Gastroesophageal sphincter (tissue), 4 donors: ENCODE measurements at regions not wholly inside any gene's neighbourhood (a gene's known extent, or its start where the extent isn't known, plus 50 kb on each side); places are given as distances from the start of the nearest gene placed in this dataset.

Experiments used
- ATAC-seq: fragments of 150-250 bp; one replicate; pipeline ENCODE4 v1.9.1; 2016; ENCODE audit warnings: mild to moderate bottlenecking, moderate library complexity
- H3K27ac ChIP-seq, 4 donors: fragments of 200-600 bp; sonication (generic) in 3 of 4; 1 replicate in 3 of 4; 2 replicates in 1 of 4; pipeline ENCODE4 v1.5.1; 2016 to 2019
- H3K27me3 ChIP-seq: fragments of 200-600 bp; sonication (generic); one replicate; pipeline ENCODE4 v1.5.1; 2019
- H3K36me3 ChIP-seq, 2 donors: fragments of 200-600 bp; sonication (generic); one replicate each; pipeline ENCODE4 v1.5.1; 2019; ENCODE audit warnings: control low read depth in 1 of 2
- H3K4me1 ChIP-seq, 3 donors: fragments of 200-600 bp; sonication (generic); 1 replicate in 2 of 3; 2 replicates in 1 of 3; pipeline ENCODE4 v1.5.1; 2016 to 2019; ENCODE audit warnings: control low read depth in 2 of 3
- H3K4me3 ChIP-seq, 2 donors: fragments of 200-600 bp; sonication (generic); one replicate each; pipeline ENCODE4 v1.5.1; 2019; ENCODE audit warnings: mild to moderate bottlenecking in 1 of 2, moderate library complexity in 1 of 2
- H3K9me3 ChIP-seq, 3 donors: fragments of 200-600 bp; sonication (generic); one replicate each; pipeline ENCODE4 v1.5.1; 2017 to 2019; ENCODE audit warnings: control low read depth in 2 of 3
- CTCF ChIP-seq, 4 experiments: fragments of 200-600 bp in 2 of 4; fragments of 450-650 bp in 2 of 4; sonication (generic) in 1 of 4; IDR thresholded peaks; one replicate each; pipeline ENCODE4 v1.5.1; 2017 to 2019; ENCODE audit warnings: antibody characterized with exemption in 4 of 4, mild to moderate bottlenecking in 2 of 4, moderate library complexity in 2 of 4
- EP300 ChIP-seq: sonication (generic); formaldehyde crosslinking; IDR thresholded peaks from one replicate; pipeline ENCODE4 v1.6.1; 2017; ENCODE audit warnings: antibody characterized with exemption, mild to moderate bottlenecking
- POLR2A ChIP-seq, 2 donors: fragments of 450-650 bp; IDR thresholded peaks; one replicate each; pipeline ENCODE4 v1.6.1; 2017; ENCODE audit warnings: antibody characterized with exemption in 2 of 2, mild to moderate bottlenecking in 2 of 2, moderate library complexity in 1 of 2
- POLR2AphosphoS5 ChIP-seq: sonication (generic); formaldehyde crosslinking; IDR thresholded peaks from one replicate; pipeline ENCODE4 v1.6.1; 2017; ENCODE audit warnings: antibody characterized with exemption
- WGBS, 2 donors: methylation state at CpG; one replicate each; pipeline ENCODE4 v1.1.5; 2018; ENCODE audit warnings: low coverage in 1 of 2; 5-methylcytosine and 5-hydroxymethylcytosine counted together

DNA sequence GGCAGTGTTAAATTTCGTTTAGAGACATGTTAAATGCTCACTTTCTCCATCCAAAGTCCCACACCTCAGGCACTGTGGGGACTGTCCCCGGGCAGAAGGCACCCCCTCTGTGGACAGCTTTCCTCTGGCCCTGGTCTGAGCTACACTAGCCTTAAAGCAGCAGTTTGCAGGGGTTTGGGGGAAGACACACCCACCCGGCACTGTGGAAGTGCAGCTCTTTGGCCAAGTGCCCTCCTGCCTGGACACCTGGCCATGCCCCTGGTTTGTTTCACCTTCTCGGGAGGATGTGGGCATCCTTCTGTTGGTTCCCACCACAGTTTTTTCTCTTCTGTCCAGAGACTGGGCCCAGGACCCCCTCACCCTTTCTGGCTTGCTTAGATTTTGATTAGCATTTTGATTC lies 1254.7 kb downstream of the BRD1 start:
- Histone ChIP-seq H3K27me3 (peaks cover 54% of the 10 kb centered on the region), H3K36me3 (no peaks in the 10 kb centered on the region), H3K27ac (no peak overlapping the region), H3K4me1 (peaks cover 0 to 15% (median 0%) of the 10 kb centered on the region in 3 donors), H3K4me3 (no peak overlapping the region), H3K9me3 (peaks cover 0 to 30% (median 0%) of the 10 kb centered on the region in 3 donors)
- 75 to 78% methylated on average over 2 to 4 of the region's 4 CpGs for WGBS, 2 donors
- TF ChIP-seq CTCF (IDR thresholded peaks at IDR 0.05): no peak
- no peak for TF ChIP-seq POLR2AphosphoS5
- TF ChIP-seq EP300: no peak
- no peak for TF ChIP-seq POLR2A (IDR thresholded peaks at IDR 0.05)
- no peak for ATAC-seq

- WGBS, 2 donors: 82 to 100% methylated on average over 1 of the region's 2 CpGs
- no peaks in the 10 kb centered on the region for H3K36me3 ChIP-seq
- H3K27me3 ChIP-seq: peaks cover 44% of the 10 kb centered on the region
- ATAC-seq: no peak
- peaks cover 0 to 30% (median 0%) of the 10 kb centered on the region in 3 donors for H3K9me3 ChIP-seq
- TF ChIP-seq CTCF (IDR thresholded peaks at IDR 0.05) (no peak), POLR2A (IDR thresholded peaks at IDR 0.05) (no peak), POLR2AphosphoS5 (no peak), EP300 (no peak)
- peaks cover 0 to 3% (median 0%) of the 10 kb centered on the region in 3 donors for H3K4me1 ChIP-seq
- no peak overlapping the region for H3K27ac ChIP-seq
- H3K4me3 ChIP-seq: no peak overlapping the region
These were observed 1256.8 kb downstream of the BRD1 start for GRCh38 chr22:48570912-48571311.

DNA sequence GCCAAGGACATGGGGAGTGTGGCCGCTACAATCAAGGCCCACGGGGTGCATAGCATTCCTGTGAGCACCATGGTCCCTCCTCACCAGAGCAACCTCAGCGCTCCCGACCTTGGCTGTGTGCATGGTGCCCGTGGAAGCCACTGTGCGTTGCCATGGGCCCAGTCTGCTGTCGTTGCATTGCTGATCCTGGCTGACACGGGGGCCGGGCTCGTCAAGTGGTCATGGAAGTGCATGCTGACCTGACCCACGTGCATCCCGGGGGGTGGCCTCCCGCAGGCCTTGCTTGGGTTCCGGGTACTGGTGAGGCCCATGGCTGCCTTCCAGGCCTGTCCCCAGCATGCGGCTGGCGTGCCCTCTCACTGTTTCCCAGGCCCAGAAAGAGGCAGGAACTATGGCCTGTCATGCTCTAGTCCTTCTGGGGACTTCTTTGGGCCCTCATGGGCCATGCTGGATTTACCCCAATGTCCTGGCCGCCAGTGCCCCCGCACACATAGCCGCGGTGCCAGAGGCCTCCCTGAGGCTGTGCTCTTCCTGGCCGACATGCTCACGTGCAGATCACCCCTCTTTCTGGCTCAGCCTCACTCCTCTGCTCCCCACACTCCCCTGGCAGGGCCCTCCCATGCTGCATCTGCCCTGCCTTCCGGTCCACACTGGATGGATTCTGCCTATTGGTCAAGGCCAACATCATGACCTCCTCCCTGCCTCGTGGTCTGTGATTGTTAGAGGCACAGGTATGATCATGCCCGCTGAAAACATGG lies 1258.0 kb downstream of the BRD1 start:
- TF ChIP-seq POLR2AphosphoS5: no peak
- no peak for TF ChIP-seq CTCF (IDR thresholded peaks at IDR 0.05)
- no peak for TF ChIP-seq POLR2A (IDR thresholded peaks at IDR 0.05)
- no peak for TF ChIP-seq EP300
- H3K4me1 ChIP-seq: no peaks in the 10 kb centered on the region
- no peak for ATAC-seq
- peaks cover 48% of the 10 kb centered on the region for H3K27me3 ChIP-seq
- H3K36me3 ChIP-seq: no peaks in the 10 kb centered on the region
- H3K27ac ChIP-seq: no peak overlapping the region
- H3K4me3 ChIP-seq: no peak overlapping the region
- H3K9me3 ChIP-seq: peaks cover 0 to 30% (median 0%) of the 10 kb centered on the region in 3 donors
- WGBS, 2 donors: 90 to 98% methylated on average over 6 of the region's 25 CpGs

DNA sequence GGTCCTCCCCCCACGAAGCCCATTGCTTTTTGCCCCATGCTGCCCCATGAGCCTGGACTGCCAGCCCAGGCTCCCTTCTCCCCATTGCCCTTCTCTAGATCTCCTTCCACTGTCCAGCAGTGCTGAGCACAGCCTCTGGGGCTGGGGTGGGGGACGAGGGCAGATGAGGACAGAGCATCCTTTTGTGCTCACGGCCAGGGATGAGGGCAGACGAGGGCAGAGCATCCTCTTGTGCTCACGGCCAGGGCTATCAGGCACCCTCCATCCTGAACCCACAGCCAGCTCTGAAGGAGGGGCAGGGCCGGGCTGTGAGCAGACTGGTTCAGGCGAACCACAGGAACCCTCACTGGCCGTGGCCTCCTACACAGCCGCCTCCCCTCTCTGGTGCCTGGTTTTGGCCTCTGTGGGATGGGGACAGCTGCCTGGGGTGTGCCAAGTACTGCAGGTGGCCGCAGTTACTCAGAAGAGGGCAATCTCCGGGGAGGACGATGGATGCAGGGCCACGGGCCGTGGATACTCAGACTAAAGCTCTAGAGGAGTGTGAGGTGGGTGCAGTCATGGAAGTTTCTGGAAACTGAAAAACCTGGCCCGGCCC lies 1258.8 kb downstream of the BRD1 start:
- no peak overlapping the region for H3K4me3 ChIP-seq
- no peak overlapping the region for H3K27ac ChIP-seq
- H3K36me3 ChIP-seq: no peaks in the 10 kb centered on the region
- peaks cover 44% of the 10 kb centered on the region for H3K27me3 ChIP-seq
- no peaks in the 10 kb centered on the region for H3K4me1 ChIP-seq
- ATAC-seq: no peak
- 92 to 100% methylated on average over 1 to 4 of the region's 15 CpGs for WGBS, 2 donors
- TF ChIP-seq CTCF (IDR thresholded peaks at IDR 0.05): no peak
- no peak for TF ChIP-seq POLR2AphosphoS5
- TF ChIP-seq EP300: no peak
- TF ChIP-seq POLR2A (IDR thresholded peaks at IDR 0.05): no peak
- peaks cover 0 to 30% (median 0%) of the 10 kb centered on the region in 3 donors for H3K9me3 ChIP-seq
